Spinal cord (tissue), 9 donors: ENCODE measurements at regions not wholly inside any gene's neighbourhood (a gene's known extent, or its start where the extent isn't known, plus 50 kb on each side); places are given as distances from the start of the nearest gene placed in this dataset.
"Not testable (repeated sequence)": the region's sequence is repeated elsewhere in the genome, so short reads cannot be mapped to it uniquely, and the experiment has no call there.

Source experiments
- DNase-seq, 6 donors: peaks; one replicate each; pipeline versions ENCODE4 v3.0.0 to v3.0.0-alpha.2; 2013 to 2015; ENCODE audit warnings: low spot score in 6 of 6, low read depth in 4 of 6
- H3K27ac ChIP-seq: one replicate; pipeline ENCODE4 v1.5.1; 2013; ENCODE audit warnings: low read depth, low read length, control low read depth
- H3K27me3 ChIP-seq: one replicate; pipeline ENCODE4 v1.6.1; 2013; ENCODE audit warnings: low read length; ENCODE audit not compliant: control insufficient read depth, insufficient read depth
- H3K36me3 ChIP-seq: one replicate; pipeline ENCODE4 v1.6.1; 2013; ENCODE audit warnings: low read length; ENCODE audit not compliant: control insufficient read depth, insufficient read depth
- H3K4me1 ChIP-seq: one replicate; pipeline ENCODE4 v1.6.1; 2013; ENCODE audit warnings: low read length; ENCODE audit not compliant: control insufficient read depth, insufficient read depth
- H3K4me3 ChIP-seq: one replicate; pipeline ENCODE4 v1.5.1; 2013; ENCODE audit warnings: low read depth, low read length, control low read depth
- H3K9me3 ChIP-seq: one replicate; pipeline ENCODE4 v1.6.1; 2013; ENCODE audit warnings: low read length; ENCODE audit not compliant: control insufficient read depth, insufficient read depth
- WGBS: methylation state at CpG from one replicate; pipeline ENCODE4 v1.1.5; 2013; ENCODE audit warnings: missing lambda C conversion rate; ENCODE audit not compliant: insufficient coverage; 5-methylcytosine and 5-hydroxymethylcytosine counted together
- donor health status: healthy.

GRCh38 chr9:135181841-135182240 is 94.4 kb downstream of the OLFM1 start:
- not testable (repeated sequence) for H3K9me3 ChIP-seq, DNase-seq, H3K27ac ChIP-seq, H3K4me3 ChIP-seq, H3K36me3 ChIP-seq
- H3K4me1 ChIP-seq, result peaks cover 32% of the 10 kb centered on the region
- WGBS, result 95% methylated on average over 9 of the region's 10 CpGs
- peaks cover 11% of the 10 kb centered on the region for H3K27me3 ChIP-seq

GRCh38 chr9:135183069-135183468 is 95.6 kb downstream of the OLFM1 start:
- 80% methylated on average over 3 of the region's 7 CpGs for WGBS
- H3K4me1 ChIP-seq, result peaks cover 34% of the 10 kb centered on the region
- DNase-seq, result no peak
- peaks cover 11% of the 10 kb centered on the region for H3K27me3 ChIP-seq
- H3K4me3 ChIP-seq, result no peak overlapping the region
- no peaks in the 10 kb centered on the region for H3K36me3 ChIP-seq
- H3K9me3 ChIP-seq, result no peaks in the 10 kb centered on the region
- H3K27ac ChIP-seq, result no peak overlapping the region

- peaks cover 11% of the 10 kb centered on the region for H3K27me3 ChIP-seq
- H3K4me3 ChIP-seq, result no peak overlapping the region
- WGBS, result 35% methylated on average over 9 of the region's 12 CpGs
- no peaks in the 10 kb centered on the region for H3K9me3 ChIP-seq
- DNase-seq, result peak in 2 of 6 donors; percentile 23 to 77
- H3K4me1 ChIP-seq, result peaks cover 34% of the 10 kb centered on the region
- H3K36me3 ChIP-seq, result no peaks in the 10 kb centered on the region
- no peak overlapping the region for H3K27ac ChIP-seq
Observed at GRCh38 chr9:135183528-135184180, 96.2 kb downstream of the OLFM1 start.

GRCh38 chr9:135184181-135185053 is 96.9 kb downstream of the OLFM1 start:
- no peaks in the 10 kb centered on the region for H3K36me3 ChIP-seq

GRCh38 chr9:135185060-135185459 is 97.6 kb downstream of the OLFM1 start:
- Histone ChIP-seq H3K27me3 (peaks cover 11% of the 10 kb centered on the region), H3K4me3 (no peak overlapping the region), H3K36me3 (no peaks in the 10 kb centered on the region), H3K9me3 (no peaks in the 10 kb centered on the region), H3K4me1 (peaks cover 34% of the 10 kb centered on the region), H3K27ac (no peak overlapping the region)
- 88% methylated on average over 17 of the region's 21 CpGs for WGBS
- no peak for DNase-seq

More at GRCh38 chr9:135184181-135185053, 96.9 kb downstream of the OLFM1 start:
- 47% methylated on average over 17 of the region's 37 CpGs for WGBS
- Histone ChIP-seq H3K4me1 (peaks cover 34% of the 10 kb centered on the region), H3K27ac (no peak overlapping the region), H3K4me3 (no peak overlapping the region), H3K9me3 (no peaks in the 10 kb centered on the region), H3K27me3 (peaks cover 11% of the 10 kb centered on the region)
- DNase-seq, result peak in 1 of 6 donors; percentile 57

GRCh38 chr9:135186248-135187164 is 99.0 kb downstream of the OLFM1 start:
- 59% methylated on average over 13 of the region's 25 CpGs for WGBS
- H3K27ac ChIP-seq, result no peak overlapping the region
- DNase-seq, result no peak
- peaks cover 34% of the 10 kb centered on the region for H3K4me1 ChIP-seq
- H3K9me3 ChIP-seq, result no peaks in the 10 kb centered on the region
- H3K36me3 ChIP-seq, result no peaks in the 10 kb centered on the region
- H3K27me3 ChIP-seq, result peaks cover 11% of the 10 kb centered on the region
- no peak overlapping the region for H3K4me3 ChIP-seq

- no peak overlapping the region for H3K27ac ChIP-seq
- no peaks in the 10 kb centered on the region for H3K36me3 ChIP-seq
- 86% methylated on average over 11 of the region's 14 CpGs for WGBS
- DNase-seq, result no peak
- H3K4me3 ChIP-seq, result no peak overlapping the region
- H3K27me3 ChIP-seq, result peaks cover 11% of the 10 kb centered on the region
- peaks cover 34% of the 10 kb centered on the region for H3K4me1 ChIP-seq
- H3K9me3 ChIP-seq, result no peaks in the 10 kb centered on the region
Observed at GRCh38 chr9:135187365-135187764, 99.9 kb downstream of the OLFM1 start.

- 91% methylated on average over 8 of the region's 9 CpGs for WGBS
- H3K4me3 ChIP-seq, result no peak overlapping the region
- H3K4me1 ChIP-seq, result peaks cover 33% of the 10 kb centered on the region
- no peaks in the 10 kb centered on the region for H3K36me3 ChIP-seq
- no peak overlapping the region for H3K27ac ChIP-seq
- H3K9me3 ChIP-seq, result no peaks in the 10 kb centered on the region
- no peak for DNase-seq
- H3K27me3 ChIP-seq, result peaks cover 11% of the 10 kb centered on the region
Observed at GRCh38 chr9:135188681-135189151, 101.2 kb downstream of the OLFM1 start.

- no peaks in the 10 kb centered on the region for H3K36me3 ChIP-seq
- H3K27me3 ChIP-seq, result peaks cover 5% of the 10 kb centered on the region
- 87% methylated on average over 5 of the region's 5 CpGs for WGBS
Observed at GRCh38 chr9:135189497-135189896, 102.0 kb downstream of the OLFM1 start.

More at GRCh38 chr9:135189497-135189896, 102.0 kb downstream of the OLFM1 start:
- no peaks in the 10 kb centered on the region for H3K9me3 ChIP-seq
- H3K4me1 ChIP-seq, result peaks cover 25% of the 10 kb centered on the region
- DNase-seq, result no peak
- no peak overlapping the region for H3K27ac ChIP-seq
- no peak overlapping the region for H3K4me3 ChIP-seq
